CD8-positive, alpha-beta memory T cell (primary cell): ENCODE measurements at regions not wholly inside any gene's neighbourhood (a gene's known extent, or its start where the extent isn't known, plus 50 kb on each side); places are given as distances from the start of the nearest gene placed in this dataset.

Source experiments
- CTCF ChIA-PET: fragments of 350-600 bp; sonication (Branson Sonifier 250); formaldehyde crosslinking; loops from one replicate; lab custom pipeline; 2021; ENCODE audit warnings: antibody characterized with exemption; lab: Charles Lee
- POLR2A ChIA-PET: fragments of 350-600 bp; sonication (Branson Sonifier 250); formaldehyde crosslinking; loops from one replicate; lab custom pipeline; 2021; ENCODE audit warnings: antibody characterized with exemption; lab: Charles Lee
- DNase-seq, 5 donors: peaks; one replicate each; pipeline versions ENCODE4 v3.0.0 to v3.0.0-alpha.2; 2020 to 2022; ENCODE audit warnings: mixed read lengths in 1 of 5
- H3K27ac ChIP-seq: one replicate; pipeline ENCODE4 v1.7.0; 2013; ENCODE audit warnings: low read depth, mild to moderate bottlenecking, low read length, moderate library complexity
- H3K27me3 ChIP-seq: 2 replicates; pipeline ENCODE4 v1.7.0; 2013; ENCODE audit warnings: low read length, mild to moderate bottlenecking; ENCODE audit not compliant: insufficient read depth, poor library complexity, severe bottlenecking
- H3K36me3 ChIP-seq: 2 replicates; pipeline ENCODE4 v1.7.0; 2013; ENCODE audit warnings: mild to moderate bottlenecking, low read length, moderate library complexity; ENCODE audit not compliant: insufficient read depth
- H3K4me1 ChIP-seq: 2 replicates; pipeline ENCODE4 v1.7.0; 2013; ENCODE audit warnings: mild to moderate bottlenecking, low read length, moderate library complexity; ENCODE audit not compliant: insufficient read depth
- H3K4me3 ChIP-seq: 2 replicates; pipeline ENCODE4 v1.7.0; 2013; ENCODE audit warnings: mild to moderate bottlenecking, low read length
- H3K9me3 ChIP-seq: 2 replicates; pipeline ENCODE4 v1.7.0; 2013; ENCODE audit warnings: mild to moderate bottlenecking, low read length
- H3K27ac Mint-ChIP-seq, 8 donors: one replicate each; pipeline ENCODE4 v1.8.0; 2020 to 2021; ENCODE audit warnings: mixed read lengths in 8 of 8, mild to moderate bottlenecking in 6 of 8, inconsistent platforms in 3 of 8, moderate library complexity in 3 of 8
- H3K27me3 Mint-ChIP-seq, 2 donors: one replicate each; pipeline ENCODE4 v1.8.0; 2020 to 2021; ENCODE audit warnings: mixed read lengths in 2 of 2, mild to moderate bottlenecking in 1 of 2, moderate library complexity in 1 of 2
- H3K36me3 Mint-ChIP-seq, 3 donors: one replicate each; pipeline ENCODE4 v1.8.0; 2020 to 2021; ENCODE audit warnings: mixed read lengths in 3 of 3, inconsistent platforms in 1 of 3, mild to moderate bottlenecking in 1 of 3
- H3K4me1 Mint-ChIP-seq, 3 donors: one replicate each; pipeline ENCODE4 v1.8.0; 2020 to 2021; ENCODE audit warnings: mixed read lengths in 3 of 3, inconsistent platforms in 1 of 3, mild to moderate bottlenecking in 1 of 3
- H3K4me3 Mint-ChIP-seq, 7 donors: one replicate each; pipeline ENCODE4 v1.8.0; 2020 to 2021; ENCODE audit warnings: mixed read lengths in 7 of 7, mild to moderate bottlenecking in 6 of 7, moderate library complexity in 4 of 7, inconsistent platforms in 2 of 7
- H3K9me3 Mint-ChIP-seq, 5 donors: one replicate each; pipeline ENCODE4 v1.8.0; 2020 to 2022; ENCODE audit warnings: mixed read lengths in 5 of 5, mild to moderate bottlenecking in 3 of 5, moderate library complexity in 2 of 5, inconsistent platforms in 1 of 5

GRCh38 chr12:125650587-125650986 is 585.4 kb downstream of the AACS start:
- no peak for DNase-seq
- Histone ChIP-seq H3K27ac (no peak overlapping the region), H3K4me3 (no peak overlapping the region), H3K9me3 (no peaks in the 10 kb centered on the region), H3K27me3 (no peaks in the 10 kb centered on the region), H3K36me3 (no peaks in the 10 kb centered on the region), H3K4me1 (no peaks in the 10 kb centered on the region)
- H3K4me3 Mint-ChIP-seq = no peak overlapping the region
- no peaks in the 10 kb centered on the region for H3K4me1 Mint-ChIP-seq
- H3K36me3 Mint-ChIP-seq = no peaks in the 10 kb centered on the region
- H3K27me3 Mint-ChIP-seq = peaks cover 0 to 2% of the 10 kb centered on the region in 2 donors
- H3K9me3 Mint-ChIP-seq = peaks cover 0 to 6% (median 2%) of the 10 kb centered on the region in 5 donors
- peak overlapping the region in 1 of 8 donors; percentile 2 for H3K27ac Mint-ChIP-seq
- ChIA-PET POLR2A (no interaction called here), CTCF (no interaction called here)

GRCh38 chr12:125651625-125652024 is 586.4 kb downstream of the AACS start:
- no peak for DNase-seq
- ChIA-PET CTCF (no interaction called here), POLR2A (no interaction called here)
- H3K27ac ChIP-seq = no peak overlapping the region
- H3K4me1 ChIP-seq = no peaks in the 10 kb centered on the region
- Mint-ChIP-seq H3K36me3 (no peaks in the 10 kb centered on the region), H3K27ac (no peak overlapping the region), H3K4me3 (no peak overlapping the region), H3K9me3 (peaks cover 0 to 6% (median 2%) of the 10 kb centered on the region in 5 donors), H3K4me1 (no peaks in the 10 kb centered on the region), H3K27me3 (peaks cover 0 to 2% of the 10 kb centered on the region in 2 donors)
- H3K4me3 ChIP-seq = no peak overlapping the region
- H3K9me3 ChIP-seq = no peaks in the 10 kb centered on the region
- no peaks in the 10 kb centered on the region for H3K27me3 ChIP-seq
- no peaks in the 10 kb centered on the region for H3K36me3 ChIP-seq

- H3K27ac ChIP-seq = no peak overlapping the region
- no peaks in the 10 kb centered on the region for H3K27me3 ChIP-seq
- no peak for DNase-seq
- Mint-ChIP-seq H3K27ac (no peak overlapping the region), H3K36me3 (no peaks in the 10 kb centered on the region), H3K4me1 (no peaks in the 10 kb centered on the region), H3K4me3 (no peak overlapping the region), H3K27me3 (peaks cover 0 to 2% of the 10 kb centered on the region in 2 donors), H3K9me3 (peaks cover 0 to 4% (median 2%) of the 10 kb centered on the region in 5 donors)
- no peak overlapping the region for H3K4me3 ChIP-seq
- no peaks in the 10 kb centered on the region for H3K9me3 ChIP-seq
- H3K4me1 ChIP-seq = no peaks in the 10 kb centered on the region
- POLR2A ChIA-PET = no interaction called here
- CTCF ChIA-PET = no interaction called here
- no peaks in the 10 kb centered on the region for H3K36me3 ChIP-seq
Observed at GRCh38 chr12:125652681-125653080, 587.4 kb downstream of the AACS start.

- no peaks in the 10 kb centered on the region for H3K36me3 Mint-ChIP-seq
- H3K4me1 Mint-ChIP-seq = no peaks in the 10 kb centered on the region
- DNase-seq = no peak
Observed at GRCh38 chr12:125657681-125658080, 592.4 kb downstream of the AACS start.

GRCh38 chr12:125674554-125675338 is 609.5 kb downstream of the AACS start:
- no peak overlapping the region for H3K27ac ChIP-seq
- no peaks in the 10 kb centered on the region for H3K9me3 ChIP-seq
- Mint-ChIP-seq H3K27ac (no peak overlapping the region), H3K4me3 (no peak overlapping the region), H3K27me3 (peaks cover 0 to 2% of the 10 kb centered on the region in 2 donors), H3K4me1 (no peaks in the 10 kb centered on the region), H3K36me3 (no peaks in the 10 kb centered on the region), H3K9me3 (peaks cover 0 to 2% (median 1%) of the 10 kb centered on the region in 5 donors)
- H3K27me3 ChIP-seq = no peaks in the 10 kb centered on the region
- H3K4me3 ChIP-seq = no peak overlapping the region
- ChIA-PET CTCF (no interaction called here), POLR2A (no interaction called here)
- H3K36me3 ChIP-seq = no peaks in the 10 kb centered on the region
- H3K4me1 ChIP-seq = no peaks in the 10 kb centered on the region
- no peak for DNase-seq

More at GRCh38 chr12:125657681-125658080, 592.4 kb downstream of the AACS start:
- CTCF ChIA-PET = no interaction called here
- Mint-ChIP-seq H3K4me3 (no peak overlapping the region), H3K27ac (no peak overlapping the region), H3K9me3 (peaks cover 0 to 4% (median 0%) of the 10 kb centered on the region in 5 donors), H3K27me3 (no peaks in the 10 kb centered on the region)
- Histone ChIP-seq H3K36me3 (no peaks in the 10 kb centered on the region), H3K9me3 (no peaks in the 10 kb centered on the region), H3K27ac (no peak overlapping the region), H3K27me3 (no peaks in the 10 kb centered on the region), H3K4me1 (no peaks in the 10 kb centered on the region), H3K4me3 (no peak overlapping the region)
- POLR2A ChIA-PET = no interaction called here

GRCh38 chr12:125676366-125676765 is 611.1 kb downstream of the AACS start:
- no peak overlapping the region for H3K4me3 ChIP-seq
- Mint-ChIP-seq H3K4me1 (no peaks in the 10 kb centered on the region), H3K9me3 (no peaks in the 10 kb centered on the region), H3K27ac (no peak overlapping the region), H3K4me3 (no peak overlapping the region), H3K27me3 (no peaks in the 10 kb centered on the region), H3K36me3 (no peaks in the 10 kb centered on the region)
- no peaks in the 10 kb centered on the region for H3K9me3 ChIP-seq
- H3K27ac ChIP-seq = no peak overlapping the region
- ChIA-PET POLR2A (no interaction called here), CTCF (no interaction called here)
- H3K27me3 ChIP-seq = no peaks in the 10 kb centered on the region
- no peaks in the 10 kb centered on the region for H3K36me3 ChIP-seq
- no peaks in the 10 kb centered on the region for H3K4me1 ChIP-seq
- no peak for DNase-seq

GRCh38 chr12:125677829-125678228 is 612.6 kb downstream of the AACS start:
- no peak overlapping the region for H3K4me3 Mint-ChIP-seq
- H3K36me3 Mint-ChIP-seq = no peaks in the 10 kb centered on the region
- POLR2A ChIA-PET = no interaction called here
- DNase-seq = no peak
- no peaks in the 10 kb centered on the region for H3K27me3 Mint-ChIP-seq
- Histone ChIP-seq H3K4me3 (no peak overlapping the region), H3K36me3 (no peaks in the 10 kb centered on the region), H3K4me1 (no peaks in the 10 kb centered on the region), H3K9me3 (no peaks in the 10 kb centered on the region), H3K27me3 (no peaks in the 10 kb centered on the region), H3K27ac (no peak overlapping the region)
- peaks cover 0 to 2% (median 0%) of the 10 kb centered on the region in 5 donors for H3K9me3 Mint-ChIP-seq
- H3K4me1 Mint-ChIP-seq = no peaks in the 10 kb centered on the region
- H3K27ac Mint-ChIP-seq = no peak overlapping the region
- CTCF ChIA-PET = no interaction called here

GRCh38 chr12:125678589-125678993 is 613.4 kb downstream of the AACS start:
- no peak for DNase-seq
- Histone ChIP-seq H3K36me3 (no peaks in the 10 kb centered on the region), H3K4me1 (no peaks in the 10 kb centered on the region), H3K4me3 (no peak overlapping the region), H3K9me3 (no peaks in the 10 kb centered on the region), H3K27ac (no peak overlapping the region), H3K27me3 (no peaks in the 10 kb centered on the region)
- Mint-ChIP-seq H3K4me1 (no peaks in the 10 kb centered on the region), H3K27me3 (no peaks in the 10 kb centered on the region), H3K27ac (no peak overlapping the region), H3K36me3 (no peaks in the 10 kb centered on the region), H3K9me3 (peaks cover 0 to 2% (median 0%) of the 10 kb centered on the region in 5 donors), H3K4me3 (no peak overlapping the region)
- POLR2A ChIA-PET = no interaction called here
- CTCF ChIA-PET = no interaction called here
